ENCODE measurements at regions not wholly inside any gene's neighbourhood (a gene's known extent, or its start where the extent isn't known, plus 50 kb on each side); places are given as distances from the start of the nearest gene placed in this dataset.
"Not testable (repeated sequence)": the region's sequence is repeated elsewhere in the genome, so short reads cannot be mapped to it uniquely, and the experiment has no call there.

- H3K4me3 ChIP-seq (ENCODE audit: low read depth, low read length); DNase-seq (ENCODE audit: low read depth): not testable (repeated sequence)
These were observed 63.3 kb upstream of the CEP78 start for GRCh38 chr9:78172610-78173009.

- no peak overlapping the region for H3K4me3 ChIP-seq (ENCODE audit: low read depth, low read length)
- DNase-seq (ENCODE audit: low read depth), result no peak
- no peak for TF ChIP-seq CTCF (IDR thresholded peaks at IDR 0.05; ENCODE audit: low read depth, low read length, missing control alignments)
These were observed 64.2 kb upstream of the CEP78 start for GRCh38 chr9:78171651-78172050.

GRCh38 chr9:78169125-78169524 lies 66.8 kb upstream of the CEP78 start:
- H3K4me3 ChIP-seq (ENCODE audit: low read depth, low read length), result no peak overlapping the region
- no peak for DNase-seq (ENCODE audit: low read depth)
- TF ChIP-seq CTCF (IDR thresholded peaks at IDR 0.05; ENCODE audit: low read depth, low read length, missing control alignments), result no peak

GRCh38 chr9:78167356-78167755 lies 68.5 kb upstream of the CEP78 start:
- H3K4me3 ChIP-seq (ENCODE audit: low read depth, low read length), result no peak overlapping the region
- DNase-seq (ENCODE audit: low read depth), result no peak
- no peak for TF ChIP-seq CTCF (IDR thresholded peaks at IDR 0.05; ENCODE audit: low read depth, low read length, missing control alignments)

GRCh38 chr9:78163834-78164233 lies 72.0 kb upstream of the CEP78 start:
- no peak for TF ChIP-seq CTCF (IDR thresholded peaks at IDR 0.05; ENCODE audit: low read depth, low read length, missing control alignments)
- no peak overlapping the region for H3K4me3 ChIP-seq (ENCODE audit: low read depth, low read length)
- no peak for DNase-seq (ENCODE audit: low read depth)

- no peak overlapping the region for H3K4me3 ChIP-seq (ENCODE audit: low read depth, low read length)
- no peak for DNase-seq (ENCODE audit: low read depth)
- TF ChIP-seq CTCF (IDR thresholded peaks at IDR 0.05; ENCODE audit: low read depth, low read length, missing control alignments), result no peak
These were observed 77.6 kb upstream of the CEP78 start for GRCh38 chr9:78158286-78158685.

GRCh38 chr9:78150983-78151356 lies 84.9 kb upstream of the CEP78 start:
- no peak overlapping the region for H3K4me3 ChIP-seq (ENCODE audit: low read depth, low read length)
- DNase-seq (ENCODE audit: low read depth), result no peak
- TF ChIP-seq CTCF (IDR thresholded peaks at IDR 0.05; ENCODE audit: low read depth, low read length, missing control alignments), result no peak

All from GM12864 (cell line).